Lung (tissue), 11 donors: ENCODE measurements at regions not wholly inside any gene's neighbourhood (a gene's known extent, or its start where the extent isn't known, plus 50 kb on each side); places are given as distances from the start of the nearest gene placed in this dataset.
A peak's percentile ranks its signal among the peaks of the same experiment; 100 is the strongest.

Experiments
- ATAC-seq: fragments of 200-7000 bp; cut with Tn5 transposase; one replicate; pipeline ENCODE4 v1.9.1; 2020; ENCODE audit warnings: moderate number of reproducible peaks; ENCODE audit not compliant: insufficient read depth, low FRiP score
- DNase-seq, 3 donors: peaks; one replicate each; pipeline ENCODE4 v3.0.0-alpha.2; 2013 to 2017
- H3K27ac ChIP-seq, 2 donors: one replicate each; pipeline ENCODE4 v1.5.1; 2013; ENCODE audit warnings: mild to moderate bottlenecking in 2 of 2, moderate library complexity in 2 of 2, control low read depth in 1 of 2, inconsistent platforms in 1 of 2, low read depth in 1 of 2, low read length in 1 of 2
- H3K27me3 ChIP-seq, 3 donors: one replicate each; pipeline ENCODE4 v1.5.1; 2013; ENCODE audit warnings: low read length in 2 of 3; ENCODE audit not compliant: control insufficient read depth in 3 of 3, insufficient read depth in 3 of 3
- H3K36me3 ChIP-seq, 4 donors: one replicate each; pipeline ENCODE4 v1.5.1; 2013; ENCODE audit warnings: low read length in 4 of 4, mild to moderate bottlenecking in 1 of 4, moderate library complexity in 1 of 4; ENCODE audit not compliant: control insufficient read depth in 4 of 4, insufficient read depth in 4 of 4
- H3K4me1 ChIP-seq, 5 donors: one replicate each; pipeline ENCODE4 v1.5.1; 2013; ENCODE audit warnings: low read length in 5 of 5, mild to moderate bottlenecking in 2 of 5, moderate library complexity in 1 of 5; ENCODE audit not compliant: control insufficient read depth in 5 of 5, insufficient read depth in 5 of 5
- H3K4me3 ChIP-seq: one replicate; pipeline ENCODE4 v1.5.1; 2013; ENCODE audit warnings: mild to moderate bottlenecking, control low read depth, moderate library complexity
- H3K9ac ChIP-seq, 2 donors: one replicate each; pipeline ENCODE4 v1.5.1; 2013; ENCODE audit warnings: low read length in 2 of 2, control low read depth in 1 of 2; ENCODE audit not compliant: insufficient read depth in 1 of 2
- H3K9me3 ChIP-seq, 4 donors: one replicate each; pipeline ENCODE4 v1.5.1; 2013; ENCODE audit warnings: low read length in 3 of 4, mild to moderate bottlenecking in 1 of 4, moderate library complexity in 1 of 4; ENCODE audit not compliant: control insufficient read depth in 4 of 4, insufficient read depth in 3 of 4
- WGBS, 2 donors: extraction: QIAGEN DNeasy Blood & Tissue Kit; methylation state at CpG; one replicate each; pipeline ENCODE4 v1.1.7; 2013; 5-methylcytosine and 5-hydroxymethylcytosine counted together
- TF ChIP-seq, protein P1 (sequence below): IDR thresholded peaks from 2 replicates; pipeline ENCODE4 v1.5.1; 2012; ENCODE audit warnings: mild to moderate bottlenecking; ENCODE audit errors: control extremely low read depth, extremely low read depth
- donor health status: control.
- donor health status: control.
- donor health status: Bipolar disorder and iron deficiency.
- donor health status: healthy.
- donor health status: DM: yes; HTN: yes; CAD: no.

DNA sequence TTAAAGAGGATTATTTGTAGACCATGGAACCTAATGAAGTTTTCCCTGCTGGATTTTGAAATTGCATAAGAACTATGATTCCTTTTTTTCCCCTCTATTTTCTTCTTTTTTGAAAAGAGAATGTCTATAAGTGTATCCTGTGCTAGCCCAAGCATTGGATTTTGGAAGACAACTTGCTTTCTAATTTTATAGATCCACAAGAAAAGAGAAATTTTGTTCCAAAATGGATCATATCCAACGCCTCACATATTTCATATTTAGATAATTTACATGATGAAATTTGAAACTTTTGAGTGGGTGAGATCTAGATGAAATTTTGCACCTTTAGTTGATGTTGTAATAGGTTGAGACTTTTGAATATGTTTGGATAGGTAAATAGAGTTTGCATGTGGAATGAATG, 978.7 kb downstream of the MRPL39 start:
- Histone ChIP-seq H3K9me3 (peaks cover 0 to 3% (median 0%) of the 10 kb centered on the region in 4 donors), H3K27me3 (no peaks in the 10 kb centered on the region), H3K9ac (no peak overlapping the region), H3K4me1 (no peaks in the 10 kb centered on the region), H3K36me3 (no peaks in the 10 kb centered on the region), H3K27ac (no peak overlapping the region), H3K4me3 (no peak overlapping the region)
- DNase-seq (no peak), ATAC-seq (no peak)
- TF ChIP-seq, protein P1, sequence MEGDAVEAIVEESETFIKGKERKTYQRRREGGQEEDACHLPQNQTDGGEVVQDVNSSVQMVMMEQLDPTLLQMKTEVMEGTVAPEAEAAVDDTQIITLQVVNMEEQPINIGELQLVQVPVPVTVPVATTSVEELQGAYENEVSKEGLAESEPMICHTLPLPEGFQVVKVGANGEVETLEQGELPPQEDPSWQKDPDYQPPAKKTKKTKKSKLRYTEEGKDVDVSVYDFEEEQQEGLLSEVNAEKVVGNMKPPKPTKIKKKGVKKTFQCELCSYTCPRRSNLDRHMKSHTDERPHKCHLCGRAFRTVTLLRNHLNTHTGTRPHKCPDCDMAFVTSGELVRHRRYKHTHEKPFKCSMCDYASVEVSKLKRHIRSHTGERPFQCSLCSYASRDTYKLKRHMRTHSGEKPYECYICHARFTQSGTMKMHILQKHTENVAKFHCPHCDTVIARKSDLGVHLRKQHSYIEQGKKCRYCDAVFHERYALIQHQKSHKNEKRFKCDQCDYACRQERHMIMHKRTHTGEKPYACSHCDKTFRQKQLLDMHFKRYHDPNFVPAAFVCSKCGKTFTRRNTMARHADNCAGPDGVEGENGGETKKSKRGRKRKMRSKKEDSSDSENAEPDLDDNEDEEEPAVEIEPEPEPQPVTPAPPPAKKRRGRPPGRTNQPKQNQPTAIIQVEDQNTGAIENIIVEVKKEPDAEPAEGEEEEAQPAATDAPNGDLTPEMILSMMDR, result no peak
- 53 to 54% methylated on average over 1 of the region's 1 CpG for WGBS, 2 donors

DNA sequence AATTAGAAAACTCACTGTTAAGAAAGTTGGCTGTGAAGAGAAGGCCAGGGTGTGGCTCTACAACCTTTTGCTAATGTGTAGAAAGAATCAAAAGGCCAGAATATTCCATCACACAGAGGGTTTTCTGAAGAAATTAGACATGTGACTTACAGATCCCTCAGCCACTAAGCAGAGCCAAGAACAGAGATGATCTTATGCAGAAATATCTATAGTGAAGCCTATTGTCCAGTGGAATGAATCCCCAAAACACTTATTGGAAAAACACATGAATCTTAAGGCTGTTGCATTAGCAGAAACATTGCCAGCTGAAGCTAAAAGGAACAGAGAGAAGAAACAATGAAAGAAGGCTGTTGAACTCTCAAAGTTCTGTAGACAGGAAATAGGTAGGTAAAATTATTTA, 979.2 kb downstream of the MRPL39 start:
- Histone ChIP-seq H3K27me3 (no peaks in the 10 kb centered on the region), H3K9me3 (peaks cover 0 to 3% (median 0%) of the 10 kb centered on the region in 4 donors)

DNA sequence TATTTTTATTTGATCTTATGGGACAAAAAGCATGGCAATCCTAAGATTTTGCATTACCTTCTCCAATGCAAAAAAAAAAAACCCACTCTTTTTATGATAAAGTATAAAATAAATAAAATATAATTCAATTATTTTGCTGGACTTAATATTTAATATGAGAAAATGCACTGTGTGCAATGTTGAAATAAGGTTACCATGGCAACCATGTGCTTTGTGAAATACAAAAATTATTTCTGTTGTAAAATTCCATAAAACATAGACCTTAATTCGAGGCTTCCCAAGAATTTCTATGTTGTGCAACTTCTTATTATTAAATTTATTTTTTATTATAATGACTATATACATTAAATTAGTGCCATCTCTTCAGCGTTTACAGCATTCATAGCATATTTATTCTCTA, 989.5 kb downstream of the MRPL39 start:
- peaks cover 0 to 11% (median 2%) of the 10 kb centered on the region in 4 donors for H3K9me3 ChIP-seq
- peak in 1 of 3 donors; percentile 7 for DNase-seq
- no peak overlapping the region for H3K9ac ChIP-seq
- ATAC-seq, result no peak
- no peaks in the 10 kb centered on the region for H3K27me3 ChIP-seq
- 70 to 81% methylated on average over 2 of the region's 2 CpGs for WGBS, 2 donors
- H3K27ac ChIP-seq, result no peak overlapping the region
- no peaks in the 10 kb centered on the region for H3K36me3 ChIP-seq
- no peaks in the 10 kb centered on the region for H3K4me1 ChIP-seq
- TF ChIP-seq, protein P1, result no peak
- no peak overlapping the region for H3K4me3 ChIP-seq

More for the DNA sequence above, 979.2 kb downstream of the MRPL39 start:
- H3K9ac ChIP-seq, result no peak overlapping the region
- ATAC-seq, result no peak
- TF ChIP-seq, protein P1, result no peak
- no peak overlapping the region for H3K27ac ChIP-seq
- peak in 1 of 3 donors; percentile 2 for DNase-seq
- no peaks in the 10 kb centered on the region for H3K4me1 ChIP-seq
- H3K4me3 ChIP-seq, result no peak overlapping the region
- no peaks in the 10 kb centered on the region for H3K36me3 ChIP-seq

DNA sequence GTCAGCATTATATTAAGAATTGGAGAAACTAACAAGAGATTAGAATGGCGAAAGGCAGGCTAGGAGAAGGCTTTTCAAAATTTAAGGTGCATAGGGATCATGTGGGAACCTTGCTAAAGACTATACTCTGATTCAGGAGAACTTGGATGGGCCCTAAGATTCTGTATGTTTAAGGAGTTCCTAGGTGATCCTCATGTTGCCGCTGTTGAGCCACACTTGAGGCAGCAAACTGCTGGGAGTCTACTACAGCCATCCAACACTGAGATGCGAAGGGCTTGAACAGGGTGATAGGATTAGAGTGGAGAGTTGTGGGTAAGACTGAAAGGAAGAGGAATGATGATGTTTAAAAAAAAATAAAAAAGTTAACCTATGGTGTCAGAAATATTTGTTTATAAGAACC, 1013.2 kb downstream of the MRPL39 start:
- H3K27ac ChIP-seq, result no peak overlapping the region
- no peak for DNase-seq
- no peak for ATAC-seq
- H3K27me3 ChIP-seq, result no peaks in the 10 kb centered on the region
- TF ChIP-seq, protein P1, result no peak
- no peak overlapping the region for H3K9ac ChIP-seq
- H3K4me1 ChIP-seq, result no peaks in the 10 kb centered on the region
- H3K9me3 ChIP-seq, result no peaks in the 10 kb centered on the region
- H3K4me3 ChIP-seq, result no peak overlapping the region
- 84 to 89% methylated on average over 3 of the region's 3 CpGs for WGBS, 2 donors
- no peaks in the 10 kb centered on the region for H3K36me3 ChIP-seq
